Stomach smooth muscle (tissue), 2 donors: ENCODE measurements at regions not wholly inside any gene's neighbourhood (a gene's known extent, or its start where the extent isn't known, plus 50 kb on each side); places are given as distances from the start of the nearest gene placed in this dataset.

Source experiments
- H3K27ac ChIP-seq: one replicate; pipeline ENCODE4 v1.7.0; 2013; ENCODE audit warnings: mild to moderate bottlenecking, low read length, inconsistent platforms
- H3K27me3 ChIP-seq, 2 donors: one replicate each; pipeline ENCODE4 v1.7.0; 2013; ENCODE audit warnings: low read length in 2 of 2; ENCODE audit not compliant: insufficient read depth in 2 of 2, control insufficient read depth in 1 of 2
- H3K36me3 ChIP-seq, 2 donors: one replicate each; pipeline ENCODE4 v1.7.0; 2013; ENCODE audit warnings: low read length in 2 of 2; ENCODE audit not compliant: control insufficient read depth in 2 of 2, insufficient read depth in 2 of 2
- H3K4me1 ChIP-seq: one replicate; pipeline ENCODE4 v1.7.0; 2013; ENCODE audit warnings: low read length; ENCODE audit not compliant: control insufficient read depth, insufficient read depth
- H3K4me3 ChIP-seq, 2 donors: one replicate each; pipeline ENCODE4 v1.7.0; 2013; ENCODE audit warnings: low read length in 2 of 2
- H3K9ac ChIP-seq, 2 donors: one replicate each; pipeline ENCODE4 v1.7.0; 2013; ENCODE audit warnings: low read length in 2 of 2, mild to moderate bottlenecking in 1 of 2
- H3K9me3 ChIP-seq, 2 donors: one replicate each; pipeline ENCODE4 v1.7.0; 2013; ENCODE audit warnings: low read length in 2 of 2; ENCODE audit not compliant: control insufficient read depth in 2 of 2
- donor health status: healthy.
- donor health status: Pancreatic carcinoma.

- Histone ChIP-seq H3K9ac (no peak overlapping the region), H3K9me3 (no peaks in the 10 kb centered on the region), H3K27me3 (peaks cover 0 to 5% of the 10 kb centered on the region in 2 donors), H3K4me1 (no peaks in the 10 kb centered on the region), H3K4me3 (no peak overlapping the region), H3K36me3 (no peaks in the 10 kb centered on the region), H3K27ac (no peak overlapping the region)
Measured at GRCh38 chr9:135385793-135386192, 93.8 kb upstream of the PPP1R26 start.

GRCh38 chr9:135387976-135388375 is 91.6 kb upstream of the PPP1R26 start:
- H3K9ac ChIP-seq, result no peak overlapping the region

GRCh38 chr9:135388530-135388929 is 91.1 kb upstream of the PPP1R26 start:
- H3K9me3 ChIP-seq, result no peaks in the 10 kb centered on the region
- H3K36me3 ChIP-seq, result no peaks in the 10 kb centered on the region
- peaks cover 0 to 3% of the 10 kb centered on the region in 2 donors for H3K27me3 ChIP-seq

More at GRCh38 chr9:135387976-135388375, 91.6 kb upstream of the PPP1R26 start:
- Histone ChIP-seq H3K9me3 (no peaks in the 10 kb centered on the region), H3K27ac (no peak overlapping the region), H3K4me1 (no peaks in the 10 kb centered on the region), H3K27me3 (peaks cover 0 to 3% of the 10 kb centered on the region in 2 donors), H3K36me3 (no peaks in the 10 kb centered on the region), H3K4me3 (no peak overlapping the region)

GRCh38 chr9:135391759-135392158 is 87.8 kb upstream of the PPP1R26 start:
- no peaks in the 10 kb centered on the region for H3K4me1 ChIP-seq
- H3K27me3 ChIP-seq, result peaks cover 0 to 8% of the 10 kb centered on the region in 2 donors
- no peak overlapping the region for H3K4me3 ChIP-seq
- peaks cover 0 to 14% of the 10 kb centered on the region in 2 donors for H3K9me3 ChIP-seq
- H3K27ac ChIP-seq, result no peak overlapping the region
- H3K36me3 ChIP-seq, result no peaks in the 10 kb centered on the region
- H3K9ac ChIP-seq, result no peak overlapping the region

More at GRCh38 chr9:135388530-135388929, 91.1 kb upstream of the PPP1R26 start:
- no peak overlapping the region for H3K4me3 ChIP-seq
- H3K9ac ChIP-seq, result no peak overlapping the region
- no peak overlapping the region for H3K27ac ChIP-seq
- H3K4me1 ChIP-seq, result no peaks in the 10 kb centered on the region

- Histone ChIP-seq H3K9ac (no peak overlapping the region), H3K4me3 (no peak overlapping the region), H3K27ac (no peak overlapping the region), H3K9me3 (peaks cover 0 to 14% of the 10 kb centered on the region in 2 donors), H3K36me3 (no peaks in the 10 kb centered on the region), H3K27me3 (peaks cover 0 to 8% of the 10 kb centered on the region in 2 donors), H3K4me1 (no peaks in the 10 kb centered on the region)
Measured at GRCh38 chr9:135392511-135392910, 87.1 kb upstream of the PPP1R26 start.

- peaks cover 0 to 12% of the 10 kb centered on the region in 2 donors for H3K27me3 ChIP-seq
- H3K36me3 ChIP-seq, result no peaks in the 10 kb centered on the region
- H3K27ac ChIP-seq, result no peak overlapping the region
- H3K9ac ChIP-seq, result no peak overlapping the region
- peaks cover 0 to 14% of the 10 kb centered on the region in 2 donors for H3K9me3 ChIP-seq
- no peak overlapping the region for H3K4me3 ChIP-seq
- no peaks in the 10 kb centered on the region for H3K4me1 ChIP-seq
Measured at GRCh38 chr9:135394131-135394530, 85.5 kb upstream of the PPP1R26 start.

- Histone ChIP-seq H3K9ac (no peak overlapping the region), H3K9me3 (peaks cover 0 to 14% of the 10 kb centered on the region in 2 donors), H3K27ac (no peak overlapping the region)
Measured at GRCh38 chr9:135394699-135395645, 84.6 kb upstream of the PPP1R26 start.

GRCh38 chr9:135397142-135397541 is 82.4 kb upstream of the PPP1R26 start:
- H3K4me3 ChIP-seq, result no peak overlapping the region
- H3K9me3 ChIP-seq, result peaks cover 0 to 14% of the 10 kb centered on the region in 2 donors
- H3K9ac ChIP-seq, result no peak overlapping the region
- H3K27me3 ChIP-seq, result peaks cover 0 to 12% of the 10 kb centered on the region in 2 donors
- H3K27ac ChIP-seq, result no peak overlapping the region
- H3K36me3 ChIP-seq, result no peaks in the 10 kb centered on the region
- H3K4me1 ChIP-seq, result no peaks in the 10 kb centered on the region

More at GRCh38 chr9:135394699-135395645, 84.6 kb upstream of the PPP1R26 start:
- no peaks in the 10 kb centered on the region for H3K4me1 ChIP-seq
- no peaks in the 10 kb centered on the region for H3K36me3 ChIP-seq
- H3K4me3 ChIP-seq, result no peak overlapping the region
- peaks cover 0 to 12% of the 10 kb centered on the region in 2 donors for H3K27me3 ChIP-seq

GRCh38 chr9:135399000-135399649 is 80.5 kb upstream of the PPP1R26 start:
- no peak overlapping the region for H3K4me3 ChIP-seq
- H3K27me3 ChIP-seq, result peaks cover 0 to 10% of the 10 kb centered on the region in 2 donors
- H3K4me1 ChIP-seq, result no peaks in the 10 kb centered on the region
- H3K9me3 ChIP-seq, result peaks cover 0 to 14% of the 10 kb centered on the region in 2 donors
- H3K9ac ChIP-seq, result no peak overlapping the region
- no peaks in the 10 kb centered on the region for H3K36me3 ChIP-seq
- H3K27ac ChIP-seq, result no peak overlapping the region

- Histone ChIP-seq H3K36me3 (no peaks in the 10 kb centered on the region), H3K4me3 (no peak overlapping the region), H3K4me1 (no peaks in the 10 kb centered on the region), H3K27ac (no peak overlapping the region), H3K27me3 (peaks cover 0 to 4% of the 10 kb centered on the region in 2 donors), H3K9me3 (peaks cover 0 to 11% of the 10 kb centered on the region in 2 donors), H3K9ac (no peak overlapping the region)
Measured at GRCh38 chr9:135400496-135400895, 79.1 kb upstream of the PPP1R26 start.
